ENCODE measurements at regions not wholly inside any gene's neighbourhood (a gene's known extent, or its start where the extent isn't known, plus 50 kb on each side); places are given as distances from the start of the nearest gene placed in this dataset.
"Not testable (repeated sequence)": the region's sequence is repeated elsewhere in the genome, so short reads cannot be mapped to it uniquely, and the experiment has no call there.

DNA sequence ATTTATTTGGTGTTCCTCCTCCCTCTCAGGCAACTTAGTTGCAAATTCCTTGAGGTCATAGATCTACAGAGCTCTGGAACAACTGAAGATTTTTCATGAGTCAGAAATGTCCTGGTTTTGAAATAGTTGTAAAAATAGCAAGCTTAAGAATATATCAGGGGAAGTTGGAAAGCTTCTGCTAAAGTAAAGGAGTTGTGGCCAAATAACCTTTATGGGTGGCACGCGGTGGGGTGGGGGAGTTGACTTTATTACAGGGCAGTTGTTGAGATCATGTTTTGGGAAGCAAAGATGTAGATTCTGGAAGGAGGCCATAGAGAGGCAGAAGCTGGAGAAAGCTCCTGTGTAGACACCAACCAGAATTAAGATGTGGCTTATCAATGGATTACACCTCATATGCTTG lies 326.0 kb upstream of the MTPN start:
- no peak for DNase-seq

DNA sequence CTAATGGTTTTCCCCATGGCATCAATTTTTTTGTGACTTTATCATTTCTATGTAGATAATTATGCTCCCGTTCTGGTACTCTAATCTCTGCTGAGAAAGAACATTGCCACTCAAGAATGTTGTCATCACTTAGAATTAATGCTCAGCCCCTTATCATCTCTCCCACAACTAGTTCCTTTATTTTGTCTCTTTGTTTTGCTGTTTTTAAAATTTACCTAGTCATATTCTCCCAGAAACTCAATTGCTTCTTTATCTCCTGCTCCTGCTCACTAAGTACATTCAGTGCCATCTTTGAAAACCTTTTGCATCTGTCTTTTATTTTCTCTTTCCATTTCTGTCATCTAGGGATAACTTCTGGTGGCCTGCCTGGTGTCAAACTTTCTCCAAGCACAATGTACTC lies 324.9 kb upstream of the MTPN start:
- no peak for DNase-seq

DNA sequence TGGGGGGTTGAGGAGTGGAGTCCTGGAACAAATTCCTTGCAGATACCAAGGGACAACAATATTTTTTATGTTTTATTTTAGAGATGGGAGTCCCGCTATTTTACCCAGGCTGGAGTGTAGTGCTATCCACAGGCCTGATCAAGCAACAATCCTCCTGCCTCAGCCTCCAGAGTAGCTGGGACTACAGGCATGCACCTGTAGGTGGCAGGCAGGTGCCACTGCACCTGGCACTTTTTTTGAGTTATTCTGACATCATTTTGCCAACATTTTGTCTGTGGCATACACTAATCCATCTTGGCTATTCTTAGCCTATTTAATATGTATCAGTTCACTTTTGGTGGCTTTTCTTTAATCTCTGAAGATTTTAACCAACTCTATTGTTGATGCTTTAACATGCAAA lies 317.8 kb upstream of the MTPN start:
- DNase-seq, result no peak

DNA sequence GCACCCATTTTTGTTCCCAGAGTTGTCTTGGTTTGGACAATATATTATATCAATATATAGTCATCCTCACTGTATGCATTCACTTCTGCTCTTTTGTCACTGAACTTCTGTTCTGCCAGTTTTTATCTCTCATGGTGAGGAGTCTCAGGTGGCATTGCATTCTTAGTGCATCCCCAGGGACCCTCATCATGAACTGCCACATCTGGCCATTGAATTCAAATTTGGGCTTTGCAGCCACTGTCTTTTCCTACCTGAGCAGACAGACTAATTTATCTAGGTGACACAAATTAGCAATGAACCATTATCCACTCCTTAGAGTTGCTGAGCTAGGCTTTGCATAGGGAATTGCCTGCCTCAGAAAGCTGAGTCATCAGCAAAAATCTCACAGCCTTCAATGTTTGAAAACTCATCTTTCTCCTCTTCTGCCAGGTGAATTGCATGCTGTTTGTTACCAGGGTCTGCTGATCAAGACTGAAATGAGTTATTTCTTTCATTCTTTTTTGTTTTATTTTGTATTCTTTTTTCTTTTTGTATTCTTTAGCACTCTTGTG lies 316.8 kb upstream of the MTPN start:
- no peak for DNase-seq

DNA sequence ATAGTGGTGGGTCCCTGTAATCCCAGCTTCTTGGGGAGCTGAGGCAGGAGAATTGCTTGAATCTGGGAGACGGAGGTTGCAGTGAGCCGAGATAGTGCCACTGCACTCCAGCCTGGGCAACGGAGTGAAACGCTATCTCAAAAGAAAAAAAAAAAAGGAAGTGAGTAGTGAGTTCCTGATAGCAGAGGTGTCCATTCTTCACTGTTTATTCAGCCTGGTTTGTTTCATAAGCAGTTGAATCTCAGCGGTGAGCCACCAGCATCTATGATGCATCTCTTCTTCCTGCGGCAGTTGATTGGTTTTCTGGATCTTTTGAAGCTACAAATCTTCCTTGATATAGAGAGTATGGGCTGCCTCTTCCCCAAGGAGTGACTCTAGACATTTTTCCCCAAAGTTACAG lies 316.1 kb upstream of the MTPN start:
- DNase-seq, result no peak

DNA sequence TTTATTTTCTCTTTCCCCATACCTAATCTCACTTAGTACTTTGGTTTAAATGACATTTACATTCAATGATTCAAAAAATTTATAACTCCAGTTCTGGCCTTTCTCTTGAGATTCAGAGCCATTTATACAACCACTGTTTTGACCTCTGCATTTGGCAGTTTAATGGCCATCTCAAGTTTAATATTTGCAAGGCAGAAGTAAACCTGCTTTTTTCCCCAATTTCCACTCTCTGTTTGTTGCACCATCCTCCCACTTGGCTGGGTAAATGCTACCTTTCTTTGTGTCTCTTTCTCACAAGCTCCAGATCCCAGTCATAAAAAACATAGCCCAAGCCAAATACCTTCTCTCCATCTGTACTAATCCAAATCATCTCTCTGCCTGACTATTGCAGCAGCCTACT lies 315.2 kb upstream of the MTPN start:
- DNase-seq, result no peak

DNA sequence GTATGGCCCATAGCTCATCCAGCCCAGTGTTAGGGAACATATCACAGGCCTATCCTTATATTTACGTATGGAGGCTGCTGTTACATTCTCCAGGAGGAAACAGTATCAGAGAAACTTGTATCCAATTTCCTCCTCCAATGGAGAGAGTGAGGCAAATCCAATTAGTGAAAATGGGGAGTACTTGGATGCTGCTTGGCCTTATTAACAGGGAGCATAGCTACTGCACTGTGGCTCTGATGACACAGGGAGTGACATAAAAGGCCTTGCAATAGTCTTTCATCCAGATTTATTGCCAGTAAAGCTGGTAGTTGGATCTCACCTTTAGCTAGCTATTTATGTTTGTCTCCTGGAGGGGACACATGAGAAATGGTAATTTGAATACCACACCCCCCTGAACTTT lies 313.2 kb upstream of the MTPN start:
- DNase-seq, result no peak

DNA sequence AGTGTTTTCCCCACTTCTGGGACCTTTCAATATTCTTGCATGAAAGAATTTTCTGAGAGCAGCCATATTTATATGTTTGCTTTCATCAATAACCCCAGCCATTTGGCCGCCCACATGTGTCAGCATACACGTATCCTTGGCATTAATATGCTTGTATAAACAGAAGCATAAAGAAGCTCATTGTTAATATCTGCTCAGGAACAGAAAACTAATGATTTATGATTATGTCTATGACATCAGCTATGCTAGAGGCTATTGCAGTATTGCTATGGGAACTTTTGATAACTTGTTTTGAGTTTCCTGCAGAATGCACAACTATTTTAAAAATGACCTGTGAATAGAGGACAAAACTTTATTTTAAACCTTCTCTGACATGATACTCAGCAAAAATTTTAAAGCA lies 300.9 kb upstream of the MTPN start:
- no peak for DNase-seq

DNA sequence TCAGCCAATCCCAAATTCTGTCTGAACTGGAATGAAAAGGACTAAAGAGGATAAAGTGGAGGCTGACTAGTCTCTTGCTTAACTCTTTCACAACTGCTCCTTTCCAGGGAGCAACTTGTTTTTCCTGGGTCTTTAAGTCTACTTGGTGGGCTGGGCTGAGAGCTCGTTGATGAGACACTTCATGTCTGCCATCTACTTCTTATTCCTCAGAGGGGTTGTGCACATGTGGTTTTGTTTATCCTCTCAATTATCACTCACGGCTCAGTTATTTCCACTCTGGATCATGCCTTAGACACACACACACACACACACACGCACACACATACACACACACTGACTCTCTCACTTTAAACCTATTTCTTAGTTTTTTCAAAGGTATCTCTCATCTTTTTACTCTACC lies 298.6 kb upstream of the MTPN start:
- DNase-seq, result no peak

DNA sequence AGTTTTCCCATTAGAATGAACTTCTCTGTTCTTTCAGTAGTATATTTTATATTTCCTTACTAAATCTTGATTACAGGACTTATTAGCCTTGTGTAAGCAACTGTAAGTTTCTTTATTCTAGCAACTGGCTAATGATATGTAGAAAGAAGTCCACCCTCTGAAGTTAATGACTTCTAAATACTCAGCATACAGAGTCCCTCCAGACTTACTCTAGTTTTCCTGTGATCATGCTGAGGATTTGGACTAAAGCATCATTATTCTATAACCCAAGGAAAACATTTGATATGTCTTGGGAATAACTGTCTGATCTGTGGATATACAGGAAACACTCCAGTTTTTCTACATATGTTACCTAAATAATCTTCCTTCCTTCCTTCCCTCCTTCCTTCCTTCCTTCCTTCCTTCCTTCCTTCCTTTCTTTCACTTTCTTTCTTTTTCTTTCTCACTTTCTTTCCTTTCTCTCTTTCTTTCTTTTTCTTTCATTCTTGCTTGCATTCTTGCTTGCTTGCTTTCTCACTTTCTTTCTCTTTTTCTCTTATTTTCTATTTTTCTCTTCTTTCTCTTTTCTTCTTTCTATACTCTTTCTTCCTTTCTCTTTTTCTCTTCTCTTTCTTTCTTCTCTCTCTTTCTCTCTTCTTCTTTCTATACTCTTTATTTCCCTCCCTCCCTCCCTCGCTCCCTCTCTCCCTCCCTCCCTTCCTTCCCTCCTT lies 297.6 kb upstream of the MTPN start:
- no peak for DNase-seq

DNA sequence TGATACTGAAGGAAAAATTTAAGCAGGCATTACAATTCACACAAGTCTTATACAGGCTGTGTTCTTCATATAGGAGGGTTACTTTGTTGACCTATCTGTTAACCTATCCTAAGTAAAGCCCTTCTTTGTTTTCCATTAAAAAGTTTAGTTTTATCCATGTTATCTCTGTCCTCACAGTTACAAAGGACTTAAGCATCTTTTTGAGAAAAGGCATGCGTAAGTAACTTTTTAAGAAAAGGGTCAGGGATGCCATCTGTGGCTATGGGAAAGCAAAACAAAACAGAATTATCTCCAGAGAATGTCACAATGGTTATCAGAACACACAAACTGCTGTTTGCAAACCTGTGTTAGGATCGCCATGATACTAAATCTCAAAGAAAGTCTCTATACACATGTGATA lies 295.8 kb upstream of the MTPN start:
- DNase-seq, result no peak

DNA sequence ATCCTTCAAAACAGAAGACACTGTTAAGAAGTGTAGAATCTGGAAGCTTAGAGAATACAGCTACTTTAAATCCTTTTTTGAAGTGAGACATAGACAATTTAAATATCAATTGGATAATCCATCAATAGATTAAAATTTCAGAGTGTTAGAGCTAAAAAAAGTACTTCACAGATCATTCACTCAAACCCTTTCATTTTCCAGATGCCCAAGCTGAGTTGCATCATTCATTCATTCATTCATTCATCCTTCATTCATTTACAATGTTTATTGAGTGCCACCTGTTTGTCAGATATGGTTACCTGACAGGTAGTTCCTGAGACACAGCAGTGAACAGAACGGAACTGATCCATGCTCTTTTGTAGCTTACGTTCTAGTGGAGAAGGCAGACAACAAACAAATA lies 290.7 kb upstream of the MTPN start:
- no peak for DNase-seq

DNA sequence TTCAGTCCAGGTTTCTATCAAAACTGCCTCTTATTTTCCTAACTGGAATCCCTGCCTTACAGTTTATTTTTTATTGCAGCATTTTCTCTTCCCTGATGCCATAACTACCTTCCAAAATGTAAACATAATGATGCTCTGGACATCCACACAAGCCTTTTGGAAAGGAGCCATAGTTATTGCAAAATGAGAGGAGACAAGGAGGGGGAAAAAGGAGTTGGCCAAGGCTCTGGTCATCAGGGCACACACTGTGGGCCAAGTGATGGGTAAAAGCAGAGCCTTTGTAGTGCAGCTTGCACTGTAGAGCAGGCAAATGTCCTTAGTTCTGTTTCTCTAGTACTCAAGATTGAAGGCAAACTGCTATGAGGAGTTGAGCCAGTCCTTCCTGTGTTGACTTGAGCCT lies 289.3 kb upstream of the MTPN start:
- DNase-seq, result no peak

DNA sequence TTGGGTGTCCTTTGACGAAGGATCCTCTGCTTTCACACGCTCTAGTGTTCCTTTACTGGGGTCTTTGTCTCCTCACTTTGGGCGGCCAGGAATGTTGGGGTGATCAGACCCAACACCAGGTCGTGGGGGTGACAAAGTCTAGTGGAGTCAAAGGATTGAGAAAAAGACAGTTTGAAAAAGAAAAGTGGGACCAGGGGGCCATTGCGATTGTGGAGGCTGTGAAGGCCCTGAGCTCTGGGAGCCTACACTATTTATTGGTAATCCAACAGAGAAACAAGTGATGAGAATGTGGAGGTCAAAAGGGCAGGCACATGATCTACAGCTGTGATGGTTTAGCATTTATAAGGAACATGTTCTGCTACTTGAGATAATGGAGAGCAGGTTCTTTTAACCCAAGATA lies 287.1 kb upstream of the MTPN start:
- DNase-seq, result not testable (repeated sequence)

DNA sequence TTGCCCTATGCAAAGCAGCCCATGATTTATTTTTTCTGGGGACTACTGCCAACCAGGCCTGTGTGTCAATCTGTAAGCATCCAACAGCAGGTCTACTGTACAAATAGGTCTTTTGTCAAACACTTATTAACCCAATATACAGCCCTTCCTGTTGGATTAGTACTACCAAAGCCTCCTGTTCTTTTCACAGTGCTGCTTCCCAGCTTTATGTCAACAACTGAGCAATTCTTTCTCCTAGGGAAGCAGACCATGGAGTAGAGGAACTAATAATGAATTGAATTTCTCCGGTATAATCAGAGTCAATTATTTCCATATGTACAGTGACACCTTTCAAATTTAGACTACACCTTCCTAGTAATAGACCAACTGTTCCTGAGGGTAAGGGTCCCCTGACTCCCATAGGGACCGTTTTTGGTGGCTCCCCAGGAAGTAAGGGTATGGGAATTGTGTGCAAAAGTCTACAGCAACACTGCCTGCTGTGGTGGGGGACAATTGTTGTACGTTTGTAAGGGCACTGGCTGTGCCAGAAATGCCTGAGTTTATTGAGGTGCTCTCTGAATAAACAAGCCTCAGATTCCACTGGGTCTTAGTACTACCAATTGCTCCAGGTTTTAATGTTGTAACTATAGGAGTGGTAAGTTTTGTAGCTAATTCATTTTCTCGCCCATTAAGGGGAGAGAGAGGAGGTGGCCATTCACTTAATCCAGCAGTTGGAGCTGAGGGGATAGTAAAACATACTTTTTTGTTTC lies 286.1 kb upstream of the MTPN start:
- not testable (repeated sequence) for DNase-seq

DNA sequence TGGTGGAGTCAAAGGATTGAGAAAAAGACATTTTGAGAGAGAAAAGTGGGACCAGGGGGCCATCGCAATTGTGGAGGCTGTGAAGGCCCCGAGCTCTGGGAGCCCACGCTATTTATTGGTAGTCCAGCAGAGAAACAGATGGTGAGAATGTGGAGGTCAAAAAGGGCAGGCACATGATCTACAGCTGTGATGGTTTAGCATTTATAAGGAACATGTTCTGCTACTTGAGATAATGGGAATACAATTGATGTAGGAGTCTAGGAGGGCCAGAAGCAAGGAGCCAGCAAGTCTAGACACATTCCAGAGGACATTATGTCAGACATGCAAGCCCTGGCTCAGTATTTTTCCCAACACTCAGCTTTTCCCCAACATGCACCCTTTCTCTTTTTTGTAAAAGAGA lies 283.4 kb upstream of the MTPN start:
- not testable (repeated sequence) for DNase-seq

DNA sequence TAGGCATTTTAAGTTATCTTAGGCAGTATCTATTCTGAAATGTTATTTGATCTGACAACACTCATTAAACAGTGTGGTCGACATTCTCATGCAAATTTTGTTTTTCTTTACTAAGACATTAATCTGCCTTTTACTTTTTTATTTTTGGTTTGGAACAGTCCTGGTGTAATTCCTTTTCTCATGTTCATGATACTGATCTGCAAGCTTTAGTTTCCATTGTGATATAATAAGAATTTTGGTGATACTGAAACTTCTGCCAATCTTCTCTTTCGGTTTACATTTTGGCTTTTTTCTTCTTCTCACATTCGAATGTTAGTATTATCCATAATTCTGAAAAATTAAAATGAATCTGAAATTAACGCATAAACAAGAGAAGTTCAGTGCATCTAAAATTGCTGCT lies 281.9 kb upstream of the MTPN start:
- no peak for DNase-seq

DNA sequence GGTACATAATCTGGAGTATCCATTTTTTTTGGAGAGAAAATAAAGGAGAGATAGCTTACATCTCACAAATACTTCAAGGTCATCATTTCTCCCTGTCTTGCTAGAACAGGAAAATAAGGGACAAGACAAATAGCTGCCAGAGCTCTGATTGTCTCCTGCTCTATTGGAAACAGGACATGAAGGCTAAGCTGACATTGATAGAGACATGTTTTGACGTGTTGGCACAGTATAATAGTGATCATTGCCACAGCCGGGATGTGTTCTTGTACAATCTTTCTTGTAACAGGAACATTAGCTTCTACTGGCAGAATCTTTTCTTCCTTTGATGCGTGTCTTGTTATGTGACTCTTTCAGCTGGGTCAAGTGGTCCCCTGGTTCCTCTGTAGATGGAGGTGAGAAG lies 279.3 kb upstream of the MTPN start:
- no peak for DNase-seq

DNA sequence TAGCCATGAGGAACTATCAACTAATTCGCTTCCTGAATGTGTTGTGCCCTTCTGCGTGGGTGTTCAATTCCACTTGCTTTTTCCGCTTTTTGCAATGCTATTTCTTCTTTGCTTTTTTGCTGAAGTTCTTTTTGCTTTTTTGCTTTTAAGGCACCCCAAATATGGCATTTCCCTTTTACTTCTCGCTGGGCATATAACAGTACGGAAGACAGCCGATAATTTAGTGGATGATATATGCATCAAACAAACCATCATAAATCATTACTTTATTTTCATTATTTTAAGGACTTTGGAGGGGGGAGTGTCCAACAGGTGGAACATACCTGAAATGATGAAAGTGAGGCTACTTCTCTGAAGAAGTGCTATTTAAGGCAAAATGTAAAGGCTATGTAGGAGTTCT lies 277.0 kb upstream of the MTPN start:
- DNase-seq, result no peak

DNA sequence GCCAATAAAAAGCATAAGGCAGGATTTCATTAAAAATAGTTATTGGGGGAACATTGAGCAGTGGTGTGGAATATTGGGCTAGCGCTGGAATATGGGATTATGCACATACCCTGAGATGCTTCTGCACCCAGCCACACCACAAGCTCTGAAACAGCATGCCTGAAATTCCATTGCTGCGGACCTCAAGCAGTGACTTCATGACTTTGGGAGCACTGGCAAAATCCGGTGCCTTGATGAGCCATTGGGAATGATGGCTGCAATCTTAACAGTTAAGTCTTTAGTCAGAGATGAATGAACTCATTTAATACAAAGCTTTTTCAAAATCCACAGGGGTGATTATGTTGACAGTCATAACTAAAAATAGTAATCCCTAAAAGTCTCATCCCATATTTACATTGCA lies 274.7 kb upstream of the MTPN start:
- no peak for DNase-seq

DNA sequence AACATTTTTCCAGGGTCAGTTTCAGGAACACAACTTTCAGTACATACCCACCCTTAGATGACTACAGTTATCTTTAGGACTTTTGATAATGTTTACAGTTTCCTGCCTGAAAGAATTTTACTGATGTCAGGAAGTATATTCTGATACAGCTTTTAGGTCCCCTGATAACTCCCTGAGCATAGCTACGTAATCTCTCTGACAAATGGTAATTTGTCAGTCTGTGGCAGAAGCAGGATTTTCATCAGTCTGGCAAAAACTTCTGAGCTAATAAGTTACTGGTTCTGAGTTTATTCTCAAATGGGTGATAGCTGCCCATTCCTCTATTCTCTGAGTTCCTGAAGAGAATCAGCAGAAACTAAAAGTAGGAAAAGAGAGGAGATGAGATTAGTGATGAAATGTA lies 270.1 kb upstream of the MTPN start:
- DNase-seq, result no peak

DNA sequence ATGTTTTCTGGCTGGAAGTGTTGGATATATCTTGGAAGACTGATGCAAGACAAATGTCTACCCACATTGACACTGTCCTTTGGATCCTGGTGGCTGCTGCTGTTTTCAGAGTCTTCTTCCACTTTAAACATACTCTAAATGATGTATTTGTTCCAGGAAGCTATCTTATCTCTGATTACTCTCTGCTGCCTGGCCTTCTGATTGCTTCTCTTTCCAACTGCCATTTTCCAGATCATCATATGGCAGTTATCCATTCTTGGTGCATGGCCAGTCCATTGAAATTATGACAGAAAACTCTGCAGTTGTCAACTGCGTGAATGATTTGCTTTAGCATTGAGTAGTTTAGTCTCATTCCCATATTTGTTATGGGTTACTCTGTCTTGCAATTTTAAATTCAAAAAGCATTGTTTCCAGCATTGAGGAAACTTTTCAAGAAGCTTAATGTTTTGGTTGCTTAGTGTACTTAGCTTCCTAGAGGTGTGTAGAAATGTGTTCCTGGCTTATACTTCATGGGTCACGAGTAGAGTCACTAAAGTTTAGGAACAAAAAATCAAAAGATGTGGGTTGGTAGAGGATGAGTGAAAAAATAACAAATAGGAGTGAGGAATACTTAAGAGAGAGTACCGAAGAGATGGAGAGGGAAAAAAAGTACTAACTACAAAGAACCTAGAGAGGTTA lies 268.3 kb upstream of the MTPN start:
- no peak for DNase-seq

DNA sequence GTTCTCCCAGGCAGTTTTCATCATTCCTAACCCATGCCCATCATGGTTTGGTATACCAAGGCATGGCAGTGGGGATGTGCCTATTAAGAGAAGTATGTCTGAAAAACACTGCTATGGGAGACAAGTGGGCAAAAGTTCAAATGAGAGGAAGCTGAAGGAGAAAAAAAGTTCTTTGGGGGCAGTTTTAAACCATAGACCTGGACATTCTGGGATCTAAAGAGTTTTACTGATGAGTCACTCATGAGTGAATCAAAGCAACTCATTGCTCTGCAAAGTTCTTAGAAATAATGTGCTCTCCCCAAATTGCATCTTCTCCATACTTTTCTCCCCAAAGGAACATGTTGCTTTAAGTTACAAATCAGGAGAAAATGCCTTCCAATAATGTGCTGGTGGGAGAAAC lies 256.9 kb upstream of the MTPN start:
- DNase-seq, result no peak

DNA sequence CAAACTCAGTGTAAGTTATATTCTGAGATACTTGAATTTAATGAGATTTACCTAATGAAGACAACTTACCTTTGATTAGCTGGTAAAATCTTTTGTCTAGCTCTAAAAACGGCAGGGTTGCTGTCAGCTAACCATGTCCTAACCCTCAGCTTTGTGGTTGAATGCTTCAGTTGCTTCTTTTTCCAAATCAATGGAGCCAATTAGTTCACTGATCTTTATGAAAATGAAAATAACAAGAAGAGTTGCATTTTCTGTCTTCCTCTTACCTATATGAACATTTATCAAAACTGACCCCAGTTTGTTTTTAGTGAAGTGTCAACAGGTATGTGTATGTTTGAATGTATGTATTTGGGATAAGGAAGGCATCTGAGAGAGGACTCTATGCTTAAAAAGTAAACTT lies 253.1 kb upstream of the MTPN start:
- DNase-seq, result no peak

Measured in activated naive CD4-positive, alpha-beta T cell (primary cell).